ENCODE measurements at regions not wholly inside any gene's neighbourhood (a gene's known extent, or its start where the extent isn't known, plus 50 kb on each side); places are given as distances from the start of the nearest gene placed in this dataset.

DNA sequence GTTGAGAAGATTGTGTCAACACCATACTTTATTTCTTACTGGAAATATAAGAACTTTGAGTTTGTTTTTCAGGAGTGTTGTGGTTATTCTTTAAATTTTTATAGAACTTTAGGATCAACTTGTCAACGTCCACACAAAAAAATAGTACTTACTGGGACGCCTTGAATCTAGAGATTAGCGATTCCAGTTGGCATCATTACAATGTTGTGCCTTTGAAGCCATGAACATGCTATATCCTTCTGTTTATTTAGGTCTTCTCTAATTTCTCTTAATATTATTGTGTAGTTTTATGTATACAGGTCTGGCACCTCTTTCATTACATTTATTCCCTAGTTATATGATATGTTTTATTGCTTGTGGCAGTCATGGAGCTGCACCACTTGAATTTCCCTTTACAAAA lies 320.8 kb upstream of the CCDC196 start:
- ATAC-seq (ENCODE audit: low FRiP score in 2 of 2) (no peak), DNase-seq (no peak)
- WGBS, 2 donors: 63 to 84% methylated on average over 3 of the region's 3 CpGs
- H3K9me3 ChIP-seq: no peaks in the 10 kb centered on the region
- TF ChIP-seq EP300 (IDR thresholded peaks at IDR 0.05) (no peak), POLR2AphosphoS5 (IDR thresholded peaks at IDR 0.05) (no peak), POLR2A (IDR thresholded peaks at IDR 0.05) (no peak)
- TF ChIP-seq, protein P1, sequence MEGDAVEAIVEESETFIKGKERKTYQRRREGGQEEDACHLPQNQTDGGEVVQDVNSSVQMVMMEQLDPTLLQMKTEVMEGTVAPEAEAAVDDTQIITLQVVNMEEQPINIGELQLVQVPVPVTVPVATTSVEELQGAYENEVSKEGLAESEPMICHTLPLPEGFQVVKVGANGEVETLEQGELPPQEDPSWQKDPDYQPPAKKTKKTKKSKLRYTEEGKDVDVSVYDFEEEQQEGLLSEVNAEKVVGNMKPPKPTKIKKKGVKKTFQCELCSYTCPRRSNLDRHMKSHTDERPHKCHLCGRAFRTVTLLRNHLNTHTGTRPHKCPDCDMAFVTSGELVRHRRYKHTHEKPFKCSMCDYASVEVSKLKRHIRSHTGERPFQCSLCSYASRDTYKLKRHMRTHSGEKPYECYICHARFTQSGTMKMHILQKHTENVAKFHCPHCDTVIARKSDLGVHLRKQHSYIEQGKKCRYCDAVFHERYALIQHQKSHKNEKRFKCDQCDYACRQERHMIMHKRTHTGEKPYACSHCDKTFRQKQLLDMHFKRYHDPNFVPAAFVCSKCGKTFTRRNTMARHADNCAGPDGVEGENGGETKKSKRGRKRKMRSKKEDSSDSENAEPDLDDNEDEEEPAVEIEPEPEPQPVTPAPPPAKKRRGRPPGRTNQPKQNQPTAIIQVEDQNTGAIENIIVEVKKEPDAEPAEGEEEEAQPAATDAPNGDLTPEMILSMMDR (IDR thresholded peaks at IDR 0.05): no peak
- no peaks in the 10 kb centered on the region for H3K36me3 ChIP-seq
- no peaks in the 10 kb centered on the region for H3K27me3 ChIP-seq
- H3K4me1 ChIP-seq: no peaks in the 10 kb centered on the region
- no peak overlapping the region for H3K4me3 ChIP-seq
- H3K27ac ChIP-seq: no peak overlapping the region

DNA sequence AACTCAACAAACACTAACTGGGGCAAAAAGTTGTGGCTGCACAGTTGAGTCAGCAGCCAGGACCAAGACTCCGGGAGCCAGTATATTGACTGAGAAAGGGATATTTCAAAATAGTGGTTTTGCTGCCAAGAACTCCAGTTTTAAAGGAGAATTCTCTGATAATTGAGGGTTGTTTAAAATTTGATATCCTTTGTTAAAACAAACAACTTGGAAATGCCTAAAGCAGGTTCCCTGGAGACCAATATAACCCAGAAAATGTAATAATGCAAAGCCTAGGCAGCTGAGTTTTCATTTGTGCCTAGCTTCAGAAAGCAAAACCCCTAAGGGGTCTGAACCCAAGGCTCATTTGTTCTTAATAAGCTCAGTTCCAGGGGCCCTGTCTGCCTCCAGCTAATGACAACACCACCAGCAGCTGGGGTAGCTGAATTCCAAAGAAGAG lies 311.7 kb upstream of the CCDC196 start:
- H3K27me3 ChIP-seq: no peaks in the 10 kb centered on the region
- no peak overlapping the region for H3K27ac ChIP-seq
- no peak overlapping the region for H3K4me3 ChIP-seq
- TF ChIP-seq EP300 (IDR thresholded peaks at IDR 0.05) (no peak), POLR2A (IDR thresholded peaks at IDR 0.05) (no peak), POLR2AphosphoS5 (IDR thresholded peaks at IDR 0.05) (no peak)
- TF ChIP-seq, protein P1 (IDR thresholded peaks at IDR 0.05): no peak
- WGBS, 2 donors: 33 to 35% methylated on average over 1 of the region's 1 CpG
- DNase-seq (no peak), ATAC-seq (ENCODE audit: low FRiP score in 2 of 2) (no peak)
- no peaks in the 10 kb centered on the region for H3K4me1 ChIP-seq
- H3K36me3 ChIP-seq: no peaks in the 10 kb centered on the region
- H3K9me3 ChIP-seq: peaks cover 0 to 10% (median 3%) of the 10 kb centered on the region in 4 donors

DNA sequence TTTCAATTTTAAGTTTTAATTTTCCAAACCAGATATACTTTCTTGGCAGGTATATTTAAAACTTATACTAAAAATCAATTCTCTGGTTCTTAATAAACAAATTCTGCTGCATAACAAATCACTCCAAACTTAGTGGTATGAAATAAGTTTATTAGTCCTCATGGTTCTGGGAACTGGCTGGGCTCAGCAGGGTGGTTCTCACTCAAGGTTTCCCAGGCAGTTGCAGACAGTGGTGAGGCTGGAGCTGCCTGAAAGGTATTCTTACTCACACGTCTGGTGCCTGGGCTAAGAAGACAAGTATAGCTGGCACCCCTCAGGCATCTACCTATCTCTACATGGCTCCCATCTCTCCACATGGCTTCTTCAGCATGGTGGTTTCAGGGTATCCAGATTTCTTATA lies 308.2 kb upstream of the CCDC196 start:
- Histone ChIP-seq H3K4me1 (no peaks in the 10 kb centered on the region), H3K4me3 (no peak overlapping the region), H3K27ac (no peak overlapping the region), H3K36me3 (no peaks in the 10 kb centered on the region), H3K9me3 (peaks cover 0 to 10% (median 3%) of the 10 kb centered on the region in 4 donors), H3K27me3 (no peaks in the 10 kb centered on the region)
- ATAC-seq (ENCODE audit: low FRiP score in 2 of 2) (no peak), DNase-seq (no peak)
- TF ChIP-seq POLR2A (IDR thresholded peaks at IDR 0.05) (no peak), POLR2AphosphoS5 (IDR thresholded peaks at IDR 0.05) (no peak), EP300 (IDR thresholded peaks at IDR 0.05) (no peak)
- TF ChIP-seq, protein P1 (IDR thresholded peaks at IDR 0.05): no peak
- 64 to 85% methylated on average over 1 of the region's 1 CpG for WGBS, 2 donors

DNA sequence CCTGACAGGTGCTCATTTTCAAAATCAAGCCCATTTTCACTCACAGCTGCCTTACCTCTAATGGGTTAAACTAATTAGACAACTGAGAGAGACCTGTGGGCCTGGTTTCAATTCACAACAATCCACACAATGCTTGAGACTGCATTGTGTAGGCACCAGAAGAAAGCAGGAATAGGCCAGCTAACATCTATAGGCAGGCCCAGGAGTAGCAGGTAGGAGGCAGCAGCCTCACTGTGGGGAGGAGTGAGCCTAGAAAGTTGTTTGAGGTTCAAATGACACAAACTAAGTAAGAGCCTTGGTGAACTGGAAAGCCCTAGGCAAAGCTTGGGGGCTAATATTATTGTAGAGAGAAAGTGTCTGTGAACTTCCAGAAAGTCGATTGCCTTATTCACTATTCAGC lies 289.5 kb upstream of the CCDC196 start:
- no peak for ATAC-seq (ENCODE audit: low FRiP score in 2 of 2)
- WGBS, 2 donors: 73 to 91% methylated on average over 1 of the region's 1 CpG
- TF ChIP-seq EP300 (IDR thresholded peaks at IDR 0.05): no peak
- TF ChIP-seq, protein P1 (IDR thresholded peaks at IDR 0.05): no peak
- TF ChIP-seq POLR2A (IDR thresholded peaks at IDR 0.05): no peak
- TF ChIP-seq POLR2AphosphoS5 (IDR thresholded peaks at IDR 0.05): no peak
- Histone ChIP-seq H3K27me3 (no peaks in the 10 kb centered on the region), H3K9me3 (no peaks in the 10 kb centered on the region), H3K4me3 (no peak overlapping the region), H3K36me3 (no peaks in the 10 kb centered on the region), H3K27ac (no peak overlapping the region), H3K4me1 (no peaks in the 10 kb centered on the region)
- no peak for DNase-seq

DNA sequence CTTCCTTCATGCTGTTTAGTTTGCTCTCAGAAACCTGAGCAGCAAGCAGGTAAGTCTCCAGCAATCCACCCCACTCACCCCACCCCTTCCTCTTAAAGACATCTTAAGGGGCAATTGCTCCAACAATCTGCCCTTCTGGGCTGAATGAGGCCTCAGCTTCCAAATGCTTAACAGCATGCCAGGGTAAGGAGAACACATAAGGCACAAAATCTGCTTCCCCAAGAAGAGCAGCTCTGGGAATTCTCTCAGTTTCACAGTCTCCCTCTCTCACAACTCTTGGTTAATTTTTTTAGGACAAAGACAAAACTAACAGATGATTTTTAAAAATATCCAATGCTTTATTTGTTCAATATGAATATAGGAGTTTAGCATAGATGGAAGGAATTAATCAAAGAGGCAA lies 288.9 kb upstream of the CCDC196 start:
- no peaks in the 10 kb centered on the region for H3K27me3 ChIP-seq
- H3K9me3 ChIP-seq: no peaks in the 10 kb centered on the region
- no peak for ATAC-seq (ENCODE audit: low FRiP score in 2 of 2)
- TF ChIP-seq POLR2A (IDR thresholded peaks at IDR 0.05) (no peak), EP300 (IDR thresholded peaks at IDR 0.05) (no peak)
- TF ChIP-seq, protein P1 (IDR thresholded peaks at IDR 0.05): no peak
- no peaks in the 10 kb centered on the region for H3K4me1 ChIP-seq
- DNase-seq: no peak
- no peak overlapping the region for H3K4me3 ChIP-seq
- H3K36me3 ChIP-seq: no peaks in the 10 kb centered on the region
- no peak overlapping the region for H3K27ac ChIP-seq
